HCT116 (cell line): ENCODE measurements at regions not wholly inside any gene's neighbourhood (a gene's known extent, or its start where the extent isn't known, plus 50 kb on each side); places are given as distances from the start of the nearest gene placed in this dataset.

ENCODE experiments used
- ATAC-seq: fragments of 200-7000 bp; cut with Tn5 transposase; 2 replicates; pipeline ENCODE4 v1.9.1; 2020; ENCODE audit warnings: mild to moderate bottlenecking, moderate library complexity
- BruUV-seq: library from RNA; stranded (reverse); fragments of 400-500 nt; replicated peaks from 2 replicates; lab custom pipeline; 2021; lab: Mats Ljungman, UMichigan
- CTCF ChIA-PET: fragments of 300-600 bp; sonication (Branson Sonifier 250); formaldehyde crosslinking; loops from one replicate; lab custom pipeline; 2021; ENCODE audit warnings: antibody characterized with exemption; lab: Charles Lee
- POLR2A ChIA-PET: fragments of 300-600, 350-600 bp; sonication (Branson Sonifier 250); formaldehyde crosslinking; loops from one replicate; lab custom pipeline; 2021; ENCODE audit warnings: antibody characterized with exemption; lab: Charles Lee
- RAD21 ChIA-PET, 2 experiments: fragments of 300-600 bp; sonication (Branson Sonifier 250); formaldehyde crosslinking; loops; one replicate each; lab custom pipeline; 2023; ENCODE audit warnings: low total read pairs in 2 of 2; ENCODE audit not compliant: uncharacterized antibody in 2 of 2, unreplicated experiment in 2 of 2, low non-redundant PET in 1 of 2; lab: Charles Lee
- DNase-seq: peaks from one replicate; pipeline ENCODE4 v3.0.0-alpha.2; 2010; ENCODE audit warnings: low read depth, low spot score
- H2AFZ ChIP-seq: fragments of 200-600 bp; shearing (Covaris generic), sonication (generic); 2 replicates; pipeline ENCODE4 v1.6.1; 2017; ENCODE audit warnings: low read depth, mixed run types, mixed read lengths, antibody characterized with exemption, low read length; ENCODE audit not compliant: poor library complexity, severe bottlenecking
- H3K27ac ChIP-seq: 2 replicates; pipeline ENCODE4 v1.5.1; 2012; ENCODE audit warnings: low read depth, low read length
- H3K27me3 ChIP-seq: fragments of 200-600 bp; sonication (generic); 2 replicates; pipeline ENCODE4 v1.6.1; 2016; ENCODE audit warnings: mixed run types, low read length, mixed read lengths; ENCODE audit not compliant: insufficient read depth
- H3K36me3 ChIP-seq, 2 experiments: fragments of 200-500 bp in 1 of 2; fragments of 200-600 bp in 1 of 2; sonication (Bioruptor generic) in 1 of 2; sonication (generic) in 1 of 2; 2 replicates each; pipeline versions ENCODE4 v1.5.1 to v1.6.1; 2014 to 2016; ENCODE audit warnings: low read length in 2 of 2, inconsistent platforms in 1 of 2, mixed read lengths in 1 of 2, mixed run types in 1 of 2; ENCODE audit not compliant: insufficient read depth in 2 of 2, control insufficient read depth in 1 of 2
- H3K4me1 ChIP-seq, 2 experiments: fragments of 200-600 bp in 1 of 2; sonication (generic) in 1 of 2; 2 replicates each; pipeline versions ENCODE4 v1.5.1 to v1.6.1; 2012 to 2017; ENCODE audit warnings: low read length in 2 of 2, inconsistent platforms in 1 of 2, mild to moderate bottlenecking in 1 of 2, mixed read lengths in 1 of 2, mixed run types in 1 of 2, moderate library complexity in 1 of 2; ENCODE audit not compliant: insufficient read depth in 2 of 2, control insufficient read depth in 1 of 2
- H3K4me2 ChIP-seq: fragments of 200-600 bp; sonication (generic); 2 replicates; pipeline ENCODE4 v1.6.1; 2017; ENCODE audit warnings: mixed run types, low read length, mixed read lengths
- H3K4me3 ChIP-seq, 2 experiments: fragments of 200-600 bp in 1 of 2; sonication (generic) in 1 of 2; replicated peaks in 1 of 2; 2 replicates each; pipeline ENCODE4 v1.5.1; 2011 to 2016; ENCODE audit warnings: low read length in 2 of 2, control low read depth in 1 of 2, low read depth in 1 of 2, mild to moderate bottlenecking in 1 of 2, mixed read lengths in 1 of 2, mixed run types in 1 of 2
- H3K79me2 ChIP-seq: fragments of 200-600 bp; sonication (generic); 2 replicates; pipeline ENCODE4 v1.6.1; 2017; ENCODE audit warnings: mild to moderate bottlenecking, mixed run types, low read length, moderate library complexity, mixed read lengths; ENCODE audit not compliant: insufficient read depth
- H3K9ac ChIP-seq: fragments of 200-600 bp; sonication (generic); 2 replicates; pipeline ENCODE4 v1.6.1; 2016; ENCODE audit warnings: low read length, mixed read lengths
- H3K9me2 ChIP-seq: fragments of 200-600 bp; sonication (generic), shearing (Covaris generic); 2 replicates; pipeline ENCODE4 v1.6.1; 2017; ENCODE audit warnings: mixed run types, mild to moderate bottlenecking, moderate library complexity; ENCODE audit not compliant: insufficient read depth
- H3K9me3 ChIP-seq, 2 experiments: fragments of 200-500 bp in 1 of 2; fragments of 200-600 bp in 1 of 2; sonication (Bioruptor generic) in 1 of 2; sonication (generic) in 1 of 2; 2 replicates each; pipeline ENCODE4 v1.6.1; 2014 to 2017; ENCODE audit warnings: low read length in 2 of 2, mixed read lengths in 2 of 2, inconsistent platforms in 1 of 2, low read depth in 1 of 2, mild to moderate bottlenecking in 1 of 2, mixed run types in 1 of 2, moderate library complexity in 1 of 2; ENCODE audit not compliant: control insufficient read depth in 1 of 2, insufficient read depth in 1 of 2
- H4K20me1 ChIP-seq: fragments of 200-600 bp; sonication (generic), shearing (Covaris generic); 2 replicates; pipeline ENCODE4 v1.6.1; 2017; ENCODE audit warnings: mixed run types, mild to moderate bottlenecking, moderate library complexity; ENCODE audit not compliant: insufficient read depth
- CEBPB ChIP-seq: IDR thresholded peaks from 2 replicates; pipeline ENCODE4 v1.6.1; 2012; ENCODE audit warnings: low read depth
- EGR1 ChIP-seq: IDR thresholded peaks from 2 replicates; pipeline ENCODE4 v1.6.1; 2012; ENCODE audit warnings: low read depth
- JUND ChIP-seq: IDR thresholded peaks from 2 replicates; pipeline ENCODE4 v1.6.1; 2012
- POLR2A ChIP-seq: IDR thresholded peaks from 2 replicates; pipeline ENCODE4 v1.7.0; 2011; ENCODE audit warnings: borderline replicate concordance; ENCODE audit not compliant: insufficient read depth, insufficient read length; ENCODE audit errors: extremely low read depth
- POLR2AphosphoS5 ChIP-seq: IDR thresholded peaks from 2 replicates; pipeline ENCODE4 v1.6.1; 2011; ENCODE audit warnings: mild to moderate bottlenecking, low read depth, low read length, moderate library complexity
- RAD21 ChIP-seq: IDR thresholded peaks from 2 replicates; pipeline ENCODE4 v1.6.1; 2012; ENCODE audit warnings: low read depth, mild to moderate bottlenecking
- SIN3A ChIP-seq: IDR thresholded peaks from 2 replicates; pipeline ENCODE4 v1.6.1; 2012; ENCODE audit warnings: low read depth
- SRF ChIP-seq: IDR thresholded peaks from 2 replicates; pipeline ENCODE4 v1.6.1; 2012; ENCODE audit warnings: low read depth
- YY1 ChIP-seq: IDR thresholded peaks from 2 replicates; pipeline ENCODE4 v1.6.1; 2011; ENCODE audit warnings: low read length, low read depth, moderate library complexity, mild to moderate bottlenecking; ENCODE audit not compliant: insufficient replicate concordance; ENCODE audit errors: extremely low read depth
- ZFX ChIP-seq: fragments of 450-650 bp; IDR thresholded peaks from 2 replicates; pipeline ENCODE4 v1.6.1; 2017
- ZNF274 ChIP-seq: fragments of 200-500 bp; sonication (Bioruptor generic); IDR thresholded peaks from 2 replicates; pipeline ENCODE4 v1.6.1; 2014; ENCODE audit warnings: mild to moderate bottlenecking, low read depth, low read length, inconsistent platforms
- intact Hi-C: fragments of 100-400 bp; cut with micrococcal nuclease; formaldehyde crosslinking; loops from 2 replicates; pipeline ENCODE4 v1.10.0; 2022
- TF ChIP-seq, protein P1 (sequence below): IDR thresholded peaks from 2 replicates; pipeline ENCODE4 v1.6.1; 2012; ENCODE audit warnings: low read depth
- TF ChIP-seq, protein P2 (sequence below), 3 experiments: fragments of 200-600 bp in 1 of 3; sonication (generic) in 1 of 3; IDR thresholded peaks in 2 of 3; conservative IDR thresholded peaks in 1 of 3; 2 replicates each; pipeline ENCODE4 v1.5.1; 2012 to 2017; ENCODE audit warnings: low read depth in 2 of 3, low read length in 2 of 3, antibody characterized with exemption in 1 of 3, borderline replicate concordance in 1 of 3, control low read depth in 1 of 3, mild to moderate bottlenecking in 1 of 3, mixed read lengths in 1 of 3, mixed run types in 1 of 3, moderate library complexity in 1 of 3; ENCODE audit not compliant: insufficient read depth in 1 of 3
- TF ChIP-seq, protein P3 (sequence below): IDR thresholded peaks from 2 replicates; pipeline ENCODE4 v1.6.1; 2011; ENCODE audit warnings: mild to moderate bottlenecking, low read length, moderate library complexity; ENCODE audit not compliant: insufficient replicate concordance; ENCODE audit errors: extremely low read depth

DNA sequence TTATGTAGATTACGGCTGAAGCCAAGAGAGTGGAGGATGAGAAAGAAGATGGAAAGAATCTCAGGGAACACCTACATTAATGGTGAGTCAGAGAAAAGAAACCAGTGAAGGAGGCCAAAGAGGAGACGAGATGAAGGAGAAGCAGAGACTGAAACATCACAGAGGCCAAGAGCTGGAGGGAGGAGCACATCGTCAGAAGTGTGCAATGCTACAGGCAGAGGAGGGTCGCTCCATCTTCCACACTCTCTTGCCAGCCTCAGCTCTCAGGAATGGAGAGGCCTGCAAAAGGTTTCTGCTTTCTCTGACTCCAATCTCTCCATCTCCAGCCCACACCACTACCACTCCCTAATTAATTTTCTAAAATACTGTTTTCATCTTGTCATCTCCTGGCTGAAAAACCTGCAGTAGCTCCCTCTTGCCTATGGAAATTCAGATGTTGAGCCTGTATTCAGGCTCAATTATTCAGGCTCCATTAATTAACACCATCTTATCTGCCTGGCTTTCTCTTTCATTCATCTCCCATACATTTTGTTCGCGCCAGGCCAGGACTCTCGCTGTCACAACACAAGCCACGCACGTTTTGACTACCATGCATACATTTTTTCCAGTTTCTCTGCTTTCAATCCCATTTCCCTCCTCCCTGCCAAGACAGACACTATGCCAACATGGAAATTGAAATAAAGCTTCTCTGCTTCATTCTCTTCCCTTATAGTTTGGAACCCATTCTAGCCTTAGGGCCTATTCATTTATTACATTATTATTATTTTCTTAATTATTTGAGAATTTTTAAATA lies 165.8 kb downstream of the INHBA start:
- TF ChIP-seq ZFX (no peak), JUND (no peak), POLR2AphosphoS5 (no peak), CEBPB (no peak), YY1 (no peak), RAD21 (no peak), EGR1 (no peak), POLR2A (no peak), SIN3A (no peak), ZNF274 (no peak), SRF (no peak)
- TF ChIP-seq, protein P1, sequence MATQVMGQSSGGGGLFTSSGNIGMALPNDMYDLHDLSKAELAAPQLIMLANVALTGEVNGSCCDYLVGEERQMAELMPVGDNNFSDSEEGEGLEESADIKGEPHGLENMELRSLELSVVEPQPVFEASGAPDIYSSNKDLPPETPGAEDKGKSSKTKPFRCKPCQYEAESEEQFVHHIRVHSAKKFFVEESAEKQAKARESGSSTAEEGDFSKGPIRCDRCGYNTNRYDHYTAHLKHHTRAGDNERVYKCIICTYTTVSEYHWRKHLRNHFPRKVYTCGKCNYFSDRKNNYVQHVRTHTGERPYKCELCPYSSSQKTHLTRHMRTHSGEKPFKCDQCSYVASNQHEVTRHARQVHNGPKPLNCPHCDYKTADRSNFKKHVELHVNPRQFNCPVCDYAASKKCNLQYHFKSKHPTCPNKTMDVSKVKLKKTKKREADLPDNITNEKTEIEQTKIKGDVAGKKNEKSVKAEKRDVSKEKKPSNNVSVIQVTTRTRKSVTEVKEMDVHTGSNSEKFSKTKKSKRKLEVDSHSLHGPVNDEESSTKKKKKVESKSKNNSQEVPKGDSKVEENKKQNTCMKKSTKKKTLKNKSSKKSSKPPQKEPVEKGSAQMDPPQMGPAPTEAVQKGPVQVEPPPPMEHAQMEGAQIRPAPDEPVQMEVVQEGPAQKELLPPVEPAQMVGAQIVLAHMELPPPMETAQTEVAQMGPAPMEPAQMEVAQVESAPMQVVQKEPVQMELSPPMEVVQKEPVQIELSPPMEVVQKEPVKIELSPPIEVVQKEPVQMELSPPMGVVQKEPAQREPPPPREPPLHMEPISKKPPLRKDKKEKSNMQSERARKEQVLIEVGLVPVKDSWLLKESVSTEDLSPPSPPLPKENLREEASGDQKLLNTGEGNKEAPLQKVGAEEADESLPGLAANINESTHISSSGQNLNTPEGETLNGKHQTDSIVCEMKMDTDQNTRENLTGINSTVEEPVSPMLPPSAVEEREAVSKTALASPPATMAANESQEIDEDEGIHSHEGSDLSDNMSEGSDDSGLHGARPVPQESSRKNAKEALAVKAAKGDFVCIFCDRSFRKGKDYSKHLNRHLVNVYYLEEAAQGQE = no peak
- TF ChIP-seq, protein P2, sequence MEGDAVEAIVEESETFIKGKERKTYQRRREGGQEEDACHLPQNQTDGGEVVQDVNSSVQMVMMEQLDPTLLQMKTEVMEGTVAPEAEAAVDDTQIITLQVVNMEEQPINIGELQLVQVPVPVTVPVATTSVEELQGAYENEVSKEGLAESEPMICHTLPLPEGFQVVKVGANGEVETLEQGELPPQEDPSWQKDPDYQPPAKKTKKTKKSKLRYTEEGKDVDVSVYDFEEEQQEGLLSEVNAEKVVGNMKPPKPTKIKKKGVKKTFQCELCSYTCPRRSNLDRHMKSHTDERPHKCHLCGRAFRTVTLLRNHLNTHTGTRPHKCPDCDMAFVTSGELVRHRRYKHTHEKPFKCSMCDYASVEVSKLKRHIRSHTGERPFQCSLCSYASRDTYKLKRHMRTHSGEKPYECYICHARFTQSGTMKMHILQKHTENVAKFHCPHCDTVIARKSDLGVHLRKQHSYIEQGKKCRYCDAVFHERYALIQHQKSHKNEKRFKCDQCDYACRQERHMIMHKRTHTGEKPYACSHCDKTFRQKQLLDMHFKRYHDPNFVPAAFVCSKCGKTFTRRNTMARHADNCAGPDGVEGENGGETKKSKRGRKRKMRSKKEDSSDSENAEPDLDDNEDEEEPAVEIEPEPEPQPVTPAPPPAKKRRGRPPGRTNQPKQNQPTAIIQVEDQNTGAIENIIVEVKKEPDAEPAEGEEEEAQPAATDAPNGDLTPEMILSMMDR (IDR thresholded peaks at IDR 0.05 in 2 of 3, conservative IDR thresholded peaks at IDR 0.05 in 1 of 3; ENCODE audit: borderline replicate concordance in 1 of 3, insufficient read depth in 1 of 3, low read depth in 2 of 3, low read length in 2 of 3) = no peak
- TF ChIP-seq, protein P3, sequence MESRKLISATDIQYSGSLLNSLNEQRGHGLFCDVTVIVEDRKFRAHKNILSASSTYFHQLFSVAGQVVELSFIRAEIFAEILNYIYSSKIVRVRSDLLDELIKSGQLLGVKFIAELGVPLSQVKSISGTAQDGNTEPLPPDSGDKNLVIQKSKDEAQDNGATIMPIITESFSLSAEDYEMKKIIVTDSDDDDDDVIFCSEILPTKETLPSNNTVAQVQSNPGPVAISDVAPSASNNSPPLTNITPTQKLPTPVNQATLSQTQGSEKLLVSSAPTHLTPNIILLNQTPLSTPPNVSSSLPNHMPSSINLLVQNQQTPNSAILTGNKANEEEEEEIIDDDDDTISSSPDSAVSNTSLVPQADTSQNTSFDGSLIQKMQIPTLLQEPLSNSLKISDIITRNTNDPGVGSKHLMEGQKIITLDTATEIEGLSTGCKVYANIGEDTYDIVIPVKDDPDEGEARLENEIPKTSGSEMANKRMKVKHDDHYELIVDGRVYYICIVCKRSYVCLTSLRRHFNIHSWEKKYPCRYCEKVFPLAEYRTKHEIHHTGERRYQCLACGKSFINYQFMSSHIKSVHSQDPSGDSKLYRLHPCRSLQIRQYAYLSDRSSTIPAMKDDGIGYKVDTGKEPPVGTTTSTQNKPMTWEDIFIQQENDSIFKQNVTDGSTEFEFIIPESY = no peak
- Histone ChIP-seq H3K9me3 (no peaks in the 10 kb centered on the region), H3K4me3 (no peak overlapping the region), H3K79me2 (no peaks in the 10 kb centered on the region), H3K4me2 (no peak overlapping the region), H3K36me3 (no peaks in the 10 kb centered on the region), H3K27ac (no peak overlapping the region), H3K9me2 (no peaks in the 10 kb centered on the region), H3K9ac (no peak overlapping the region), H3K27me3 (no peaks in the 10 kb centered on the region), H2AFZ (no peak overlapping the region), H3K4me1 (no peaks in the 10 kb centered on the region), H4K20me1 (no peaks in the 10 kb centered on the region)
- intact Hi-C loops = no loop called here
- DNase-seq = no peak
- RAD21 ChIA-PET = no interaction called here
- BruUV-seq = no TSS peak
- POLR2A ChIA-PET = no interaction called here
- CTCF ChIA-PET = no interaction called here
- ATAC-seq = no peak
